DND-41 (cell line): ENCODE measurements at regions not wholly inside any gene's neighbourhood (a gene's known extent, or its start where the extent isn't known, plus 50 kb on each side); places are given as distances from the start of the nearest gene placed in this dataset.

Experiments
- ATAC-seq: fragments of 200-7000 bp; cut with Tn5 transposase; 3 replicates; pipeline ENCODE4 v1.9.1; 2021; ENCODE audit warnings: low read depth; ENCODE audit not compliant: insufficient read depth
- DNase-seq: peaks from one replicate; pipeline ENCODE4 v3.0.0-alpha.2; 2020
- H2AFZ ChIP-seq: 2 replicates; pipeline ENCODE4 v1.6.0; 2012; ENCODE audit warnings: low read depth, low read length
- H3K27ac ChIP-seq: 2 replicates; pipeline ENCODE4 v1.5.1; 2012; ENCODE audit warnings: low read length, inconsistent platforms
- H3K27me3 ChIP-seq: fragments of 200-600 bp; sonication (generic); 2 replicates; pipeline ENCODE4 v1.6.0; 2012; ENCODE audit warnings: low read length, mild to moderate bottlenecking, inconsistent platforms; ENCODE audit not compliant: insufficient read depth, poor library complexity
- H3K36me3 ChIP-seq: 2 replicates; pipeline ENCODE4 v1.5.1; 2012; ENCODE audit warnings: low read length, inconsistent platforms; ENCODE audit not compliant: insufficient read depth
- H3K4me1 ChIP-seq: 2 replicates; pipeline ENCODE4 v1.5.1; 2012; ENCODE audit warnings: mild to moderate bottlenecking, low read length; ENCODE audit not compliant: insufficient read depth
- H3K4me2 ChIP-seq: 2 replicates; pipeline ENCODE4 v1.6.0; 2012; ENCODE audit warnings: mild to moderate bottlenecking, moderate library complexity, low read length, inconsistent platforms; ENCODE audit not compliant: insufficient read depth
- H3K4me3 ChIP-seq, 2 experiments: fragments of 200-600 bp in 1 of 2; shearing (Covaris generic) in 1 of 2; 2 replicates each; pipeline ENCODE4 v1.5.1; 2012 to 2016; ENCODE audit warnings: inconsistent platforms in 2 of 2, low read length in 2 of 2, mild to moderate bottlenecking in 2 of 2, low read depth in 1 of 2, moderate library complexity in 1 of 2
- H3K79me2 ChIP-seq: 2 replicates; pipeline ENCODE4 v1.6.0; 2012; ENCODE audit warnings: low read length, inconsistent platforms; ENCODE audit not compliant: insufficient read depth
- H3K9ac ChIP-seq: 2 replicates; pipeline ENCODE4 v1.6.0; 2012; ENCODE audit warnings: low read depth, mild to moderate bottlenecking, inconsistent platforms, low read length, moderate library complexity
- H3K9me3 ChIP-seq: 2 replicates; pipeline ENCODE4 v1.5.1; 2012; ENCODE audit warnings: low read length, moderate library complexity, mild to moderate bottlenecking, inconsistent platforms; ENCODE audit not compliant: insufficient read depth, severe bottlenecking
- H4K20me1 ChIP-seq: 2 replicates; pipeline ENCODE4 v1.6.0; 2012; ENCODE audit warnings: low read length; ENCODE audit not compliant: insufficient read depth
- EZH2 ChIP-seq: IDR thresholded peaks from 3 replicates; pipeline ENCODE4 v1.6.1; 2012; ENCODE audit warnings: borderline replicate concordance, low read depth, mild to moderate bottlenecking, moderate library complexity, low read length, inconsistent platforms; ENCODE audit not compliant: severe bottlenecking
- TF ChIP-seq, protein P1 (sequence below): IDR thresholded peaks from 2 replicates; pipeline ENCODE4 v1.5.1; 2012; ENCODE audit warnings: borderline replicate concordance, low read length, moderate library complexity, mild to moderate bottlenecking; ENCODE audit not compliant: poor library complexity, severe bottlenecking; ENCODE audit errors: extremely low read depth

DNA sequence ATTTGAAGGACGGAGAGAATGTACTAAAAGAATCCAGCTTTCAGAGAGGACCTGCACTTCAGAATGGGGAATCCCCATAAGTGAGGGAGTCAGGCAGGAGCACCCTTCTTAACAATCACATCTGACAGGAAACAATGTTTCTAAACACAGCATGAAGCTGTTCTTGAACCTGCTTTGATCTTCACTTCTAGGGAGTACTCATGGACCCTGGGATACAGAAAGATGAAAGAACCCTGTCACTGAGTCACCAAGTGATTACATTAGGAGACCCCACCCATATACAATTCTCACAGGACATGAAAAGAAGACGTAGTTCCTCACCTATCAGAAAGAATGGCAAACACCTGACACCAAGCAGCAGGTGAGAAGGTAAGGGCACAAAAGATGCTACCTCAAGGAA lies 296.9 kb upstream of the ZC3H12C start:
- H3K4me3 ChIP-seq, result no peak overlapping the region
- ATAC-seq, result no peak
- H3K9me3 ChIP-seq, result no peaks in the 10 kb centered on the region
- no peak overlapping the region for H3K4me2 ChIP-seq
- H3K79me2 ChIP-seq, result no peaks in the 10 kb centered on the region
- no peak overlapping the region for H2AFZ ChIP-seq
- H4K20me1 ChIP-seq, result no peaks in the 10 kb centered on the region
- H3K4me1 ChIP-seq, result no peaks in the 10 kb centered on the region
- no peaks in the 10 kb centered on the region for H3K27me3 ChIP-seq
- H3K27ac ChIP-seq, result no peak overlapping the region
- no peak for TF ChIP-seq EZH2
- TF ChIP-seq, protein P1, sequence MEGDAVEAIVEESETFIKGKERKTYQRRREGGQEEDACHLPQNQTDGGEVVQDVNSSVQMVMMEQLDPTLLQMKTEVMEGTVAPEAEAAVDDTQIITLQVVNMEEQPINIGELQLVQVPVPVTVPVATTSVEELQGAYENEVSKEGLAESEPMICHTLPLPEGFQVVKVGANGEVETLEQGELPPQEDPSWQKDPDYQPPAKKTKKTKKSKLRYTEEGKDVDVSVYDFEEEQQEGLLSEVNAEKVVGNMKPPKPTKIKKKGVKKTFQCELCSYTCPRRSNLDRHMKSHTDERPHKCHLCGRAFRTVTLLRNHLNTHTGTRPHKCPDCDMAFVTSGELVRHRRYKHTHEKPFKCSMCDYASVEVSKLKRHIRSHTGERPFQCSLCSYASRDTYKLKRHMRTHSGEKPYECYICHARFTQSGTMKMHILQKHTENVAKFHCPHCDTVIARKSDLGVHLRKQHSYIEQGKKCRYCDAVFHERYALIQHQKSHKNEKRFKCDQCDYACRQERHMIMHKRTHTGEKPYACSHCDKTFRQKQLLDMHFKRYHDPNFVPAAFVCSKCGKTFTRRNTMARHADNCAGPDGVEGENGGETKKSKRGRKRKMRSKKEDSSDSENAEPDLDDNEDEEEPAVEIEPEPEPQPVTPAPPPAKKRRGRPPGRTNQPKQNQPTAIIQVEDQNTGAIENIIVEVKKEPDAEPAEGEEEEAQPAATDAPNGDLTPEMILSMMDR, result no peak
- no peaks in the 10 kb centered on the region for H3K36me3 ChIP-seq
- DNase-seq, result no peak
- H3K9ac ChIP-seq, result no peak overlapping the region

DNA sequence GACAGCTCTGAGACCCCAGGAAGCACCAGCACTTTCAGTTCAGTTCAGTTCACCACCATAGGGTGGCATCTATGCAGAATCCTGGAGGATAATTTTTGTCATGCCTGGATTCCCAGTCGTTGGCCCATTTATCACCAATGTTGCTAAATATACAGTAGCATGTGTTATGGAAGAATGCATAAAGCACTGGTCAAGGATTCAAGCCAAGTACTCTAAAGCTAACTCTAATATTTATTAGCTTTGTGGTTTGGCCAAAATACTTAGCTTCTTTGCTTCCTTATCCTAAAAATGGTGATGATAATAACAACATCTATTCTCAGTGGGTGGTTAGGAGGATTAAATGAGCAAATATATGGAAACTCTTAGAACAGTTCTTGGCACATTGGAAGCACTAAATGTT lies 294.7 kb upstream of the ZC3H12C start:
- H2AFZ ChIP-seq, result no peak overlapping the region
- no peaks in the 10 kb centered on the region for H3K9me3 ChIP-seq
- no peak overlapping the region for H3K9ac ChIP-seq
- no peak overlapping the region for H3K4me3 ChIP-seq
- no peak overlapping the region for H3K4me2 ChIP-seq
- ATAC-seq, result no peak
- H3K27me3 ChIP-seq, result no peaks in the 10 kb centered on the region
- no peaks in the 10 kb centered on the region for H4K20me1 ChIP-seq
- H3K36me3 ChIP-seq, result no peaks in the 10 kb centered on the region
- DNase-seq, result no peak
- TF ChIP-seq, protein P1, result no peak
- TF ChIP-seq EZH2, result no peak
- H3K27ac ChIP-seq, result no peak overlapping the region
- H3K4me1 ChIP-seq, result no peaks in the 10 kb centered on the region
- H3K79me2 ChIP-seq, result no peaks in the 10 kb centered on the region

DNA sequence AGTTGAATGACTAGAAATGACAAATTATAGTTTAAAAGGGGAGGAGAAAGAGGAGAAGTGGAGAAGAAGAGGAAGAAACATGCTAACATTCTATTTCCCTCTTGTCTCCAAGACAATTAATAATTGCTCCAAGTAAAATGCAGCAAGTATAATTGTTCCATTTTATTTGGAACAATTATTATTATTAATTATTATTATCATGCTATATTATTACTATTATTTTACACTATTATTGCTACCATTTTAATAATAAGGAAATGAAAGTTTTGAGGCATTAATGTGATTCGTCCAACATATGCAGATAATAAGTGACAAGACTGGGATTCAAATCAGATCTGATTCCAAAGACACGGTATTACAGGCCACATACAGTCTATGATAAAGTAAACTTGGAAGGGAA lies 293.6 kb upstream of the ZC3H12C start:
- TF ChIP-seq EZH2, result no peak
- TF ChIP-seq, protein P1, result no peak
- Histone ChIP-seq H4K20me1 (no peaks in the 10 kb centered on the region), H3K4me1 (no peaks in the 10 kb centered on the region), H3K9ac (no peak overlapping the region), H3K9me3 (no peaks in the 10 kb centered on the region), H3K4me2 (no peak overlapping the region), H2AFZ (no peak overlapping the region), H3K79me2 (no peaks in the 10 kb centered on the region), H3K36me3 (no peaks in the 10 kb centered on the region), H3K27me3 (no peaks in the 10 kb centered on the region), H3K27ac (no peak overlapping the region), H3K4me3 (no peak overlapping the region)
- DNase-seq, result no peak
- ATAC-seq, result no peak

DNA sequence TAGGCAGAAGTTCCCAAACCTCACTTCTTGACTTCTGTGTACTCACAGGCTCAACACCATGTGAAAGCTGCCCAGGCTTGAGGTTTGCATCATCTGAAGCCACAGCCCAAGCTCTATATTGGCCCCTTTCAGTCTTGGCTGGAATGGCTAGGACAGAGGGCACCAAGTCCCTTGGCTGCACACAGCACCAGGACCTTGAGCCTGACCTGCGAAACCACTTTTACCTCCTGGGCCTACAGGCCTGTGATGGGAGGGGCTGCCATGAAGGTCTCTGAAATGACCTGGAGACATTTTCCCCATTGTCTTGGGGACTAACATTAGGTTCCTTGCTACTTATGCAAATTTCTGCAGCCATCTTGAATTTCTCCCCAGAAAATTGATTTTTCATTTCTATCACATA lies 288.3 kb upstream of the ZC3H12C start:
- H3K27me3 ChIP-seq, result no peaks in the 10 kb centered on the region
- no peak for DNase-seq
- H3K4me2 ChIP-seq, result no peak overlapping the region
- H3K9me3 ChIP-seq, result no peaks in the 10 kb centered on the region
- H3K9ac ChIP-seq, result no peak overlapping the region
- no peak overlapping the region for H3K4me3 ChIP-seq
- TF ChIP-seq, protein P1, result no peak
- TF ChIP-seq EZH2, result no peak
- H2AFZ ChIP-seq, result no peak overlapping the region
- no peaks in the 10 kb centered on the region for H4K20me1 ChIP-seq
- H3K4me1 ChIP-seq, result no peaks in the 10 kb centered on the region
- H3K27ac ChIP-seq, result no peak overlapping the region
- H3K36me3 ChIP-seq, result no peaks in the 10 kb centered on the region
- no peaks in the 10 kb centered on the region for H3K79me2 ChIP-seq
- no peak for ATAC-seq
